B cell (primary cell): ENCODE measurements at regions not wholly inside any gene's neighbourhood (a gene's known extent, or its start where the extent isn't known, plus 50 kb on each side); places are given as distances from the start of the nearest gene placed in this dataset.

Source experiments
- CTCF ChIP-seq: fragments of 200-600 bp; IDR thresholded peaks from one replicate; pipeline ENCODE4 v1.8.0; 2022; ENCODE audit warnings: antibody characterized with exemption, mild to moderate bottlenecking
- EZH2 ChIP-seq: IDR thresholded peaks from 2 replicates; pipeline ENCODE4 v1.6.1; 2012; ENCODE audit warnings: borderline replicate concordance, low read depth, mild to moderate bottlenecking, moderate library complexity, low read length; ENCODE audit not compliant: insufficient read depth, poor library complexity, severe bottlenecking

- TF ChIP-seq CTCF (no peak), EZH2 (no peak)
These were observed 496.1 kb upstream of the FSIP2 start for GRCh38 chr2:185242462-185242861.
